ENCODE measurements at regions not wholly inside any gene's neighbourhood (a gene's known extent, or its start where the extent isn't known, plus 50 kb on each side); places are given as distances from the start of the nearest gene placed in this dataset.

DNA sequence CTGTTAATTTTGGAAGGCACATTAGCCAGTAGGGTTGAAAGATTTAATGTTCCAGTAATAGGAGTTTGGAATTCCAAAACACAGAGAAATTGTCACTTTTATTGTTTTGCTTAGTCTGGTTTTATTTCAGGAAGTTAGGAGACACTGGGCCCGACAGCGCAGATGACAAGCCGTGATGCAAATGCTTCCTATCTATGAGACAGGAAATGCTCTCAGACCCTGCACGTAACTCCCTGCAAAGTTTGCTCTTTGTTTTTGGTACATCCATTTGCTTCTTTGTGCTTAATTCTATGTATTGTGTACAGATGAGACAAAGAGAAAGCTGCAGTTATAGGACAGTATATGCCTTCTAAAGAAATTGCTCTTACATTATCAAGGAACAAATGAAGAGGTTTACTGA lies 201.6 kb upstream of the SGK1 start:
- peak overlapping the region; percentile 69 to 85 for H3K27ac Mint-ChIP-seq
- DNase-seq (ENCODE audit: low spot score in 2 of 2) (peak in 1 of 2 donors; percentile 11), ATAC-seq (peak; percentile 46 to 83)
- peaks cover 0 to 6% of the 10 kb centered on the region in 2 donors for H3K36me3 Mint-ChIP-seq
- peaks cover 0 to 5% of the 10 kb centered on the region in 2 donors for H3K9me3 Mint-ChIP-seq

DNA sequence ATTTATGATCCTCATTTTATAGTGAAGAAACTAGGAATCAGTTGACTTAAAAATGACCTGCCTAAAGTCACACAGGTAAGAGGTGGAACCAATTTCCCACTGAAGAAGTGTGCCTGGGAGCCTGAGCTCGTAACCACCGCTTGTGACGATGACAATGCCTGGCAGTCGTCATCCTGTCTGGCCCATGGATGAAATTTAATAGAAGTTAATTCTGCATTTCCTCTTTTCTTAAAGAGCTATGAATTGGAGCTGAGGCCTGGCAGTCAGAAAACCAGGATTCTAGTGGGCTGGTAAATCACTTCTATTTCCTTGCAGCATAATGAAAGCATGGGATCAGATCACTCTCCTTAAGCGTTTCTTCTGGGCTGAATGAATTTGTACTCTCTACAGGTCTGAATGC lies 200.0 kb upstream of the SGK1 start:
- DNase-seq (ENCODE audit: low spot score in 2 of 2) (no peak), ATAC-seq (no peak)
- Mint-ChIP-seq H3K36me3 (peaks cover 0 to 6% of the 10 kb centered on the region in 2 donors), H3K9me3 (peaks cover 0 to 5% of the 10 kb centered on the region in 2 donors), H3K27ac (no peak overlapping the region)

DNA sequence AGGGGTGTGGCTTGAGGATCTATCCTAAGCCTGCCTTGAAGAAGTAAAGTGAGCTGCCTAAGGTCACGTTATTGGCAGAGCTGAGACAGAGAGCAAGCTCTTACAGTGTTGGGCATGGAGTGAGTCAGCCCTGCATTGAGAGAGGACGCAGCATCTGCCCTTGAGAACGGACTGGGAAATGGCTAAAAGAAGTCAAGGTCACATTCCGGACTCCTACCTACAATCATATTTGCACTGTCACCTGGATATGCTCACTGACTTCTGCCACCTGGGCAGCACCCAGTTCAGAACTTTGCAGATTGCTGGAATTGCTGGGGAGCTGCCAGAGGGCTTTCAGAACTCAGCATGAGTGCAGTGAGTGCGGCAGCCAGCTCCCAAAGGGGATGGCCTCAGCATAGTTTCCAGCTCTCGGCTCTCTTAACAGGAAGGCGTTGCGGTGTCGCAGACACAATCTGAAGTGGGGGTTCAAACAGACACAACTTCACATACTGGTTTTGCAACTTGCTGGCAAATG lies 199.3 kb upstream of the SGK1 start:
- H3K9me3 Mint-ChIP-seq: peaks cover 0 to 5% of the 10 kb centered on the region in 2 donors
- H3K36me3 Mint-ChIP-seq: peaks cover 0 to 6% of the 10 kb centered on the region in 2 donors
- peak in 1 of 2 donors; percentile 45 for ATAC-seq
- no peak overlapping the region for H3K27ac Mint-ChIP-seq
- no peak for DNase-seq (ENCODE audit: low spot score in 2 of 2)

DNA sequence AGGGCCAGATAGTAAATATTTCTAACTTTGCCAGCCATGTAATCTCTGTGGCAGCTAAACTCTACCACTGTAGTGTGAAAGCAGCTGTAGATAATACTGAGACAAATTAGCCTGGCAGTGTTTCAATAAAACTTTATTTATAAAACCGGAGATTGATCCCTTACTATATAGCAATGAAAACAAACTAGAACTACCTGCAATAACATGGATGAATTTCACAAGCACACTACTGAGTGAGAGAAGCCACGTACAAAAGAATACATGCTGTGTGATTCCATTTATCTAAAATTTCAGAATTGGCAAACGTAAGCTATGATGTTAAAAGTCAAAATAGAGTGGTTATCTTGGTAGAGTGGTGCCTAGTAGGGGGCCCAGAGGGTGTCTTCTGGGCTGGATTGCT lies 198.7 kb upstream of the SGK1 start:
- peaks cover 0 to 6% of the 10 kb centered on the region in 2 donors for H3K36me3 Mint-ChIP-seq
- ATAC-seq (no peak), DNase-seq (ENCODE audit: low spot score in 2 of 2) (no peak)
- peaks cover 0 to 5% of the 10 kb centered on the region in 2 donors for H3K9me3 Mint-ChIP-seq
- no peak overlapping the region for H3K27ac Mint-ChIP-seq

DNA sequence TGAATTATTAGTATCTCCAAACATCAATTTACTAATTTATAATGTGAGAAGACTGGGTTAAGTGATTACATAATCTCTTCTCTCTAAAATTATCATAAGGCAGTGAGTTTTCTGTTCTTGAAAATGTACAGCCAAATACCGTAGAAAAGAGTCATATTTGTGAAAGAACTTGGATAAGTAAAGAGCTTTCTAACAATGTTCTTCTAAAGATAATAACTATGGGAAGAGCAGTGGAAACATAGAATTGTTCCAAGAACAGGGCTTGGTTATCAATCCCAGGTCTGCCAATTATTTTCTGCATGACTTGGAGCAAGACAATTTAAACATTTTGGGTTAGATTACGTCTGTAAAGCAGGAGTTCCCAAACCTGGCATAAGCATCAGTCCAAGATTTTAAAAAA lies 198.1 kb upstream of the SGK1 start:
- Mint-ChIP-seq H3K9me3 (peaks cover 0 to 8% of the 10 kb centered on the region in 2 donors), H3K36me3 (peaks cover 0 to 6% of the 10 kb centered on the region in 2 donors), H3K27ac (no peak overlapping the region)
- ATAC-seq (no peak), DNase-seq (ENCODE audit: low spot score in 2 of 2) (no peak)

DNA sequence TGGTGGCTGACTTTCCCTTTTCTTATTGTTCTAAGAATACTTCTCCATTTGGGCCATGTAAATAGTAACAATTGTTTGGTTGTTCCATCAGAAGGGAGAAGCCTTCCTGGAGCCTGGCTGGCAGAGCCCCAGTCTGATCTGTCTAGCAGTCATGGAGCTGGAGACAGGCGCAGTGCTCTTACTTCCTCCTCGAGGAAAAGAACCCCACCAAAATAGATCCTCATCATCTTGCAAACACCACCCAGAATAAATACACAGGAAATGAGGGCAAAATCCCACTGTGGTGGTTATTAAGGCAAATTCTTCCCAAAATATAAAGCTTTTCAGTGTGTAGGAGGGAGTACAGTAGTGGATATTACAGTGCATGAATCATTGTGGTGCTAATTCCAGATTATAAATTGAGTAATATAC lies 195.1 kb upstream of the SGK1 start:
- Mint-ChIP-seq H3K9me3 (peaks cover 0 to 5% of the 10 kb centered on the region in 2 donors), H3K27ac (no peak overlapping the region), H3K36me3 (no peaks in the 10 kb centered on the region)
- ATAC-seq (no peak), DNase-seq (ENCODE audit: low spot score in 2 of 2) (no peak)

DNA sequence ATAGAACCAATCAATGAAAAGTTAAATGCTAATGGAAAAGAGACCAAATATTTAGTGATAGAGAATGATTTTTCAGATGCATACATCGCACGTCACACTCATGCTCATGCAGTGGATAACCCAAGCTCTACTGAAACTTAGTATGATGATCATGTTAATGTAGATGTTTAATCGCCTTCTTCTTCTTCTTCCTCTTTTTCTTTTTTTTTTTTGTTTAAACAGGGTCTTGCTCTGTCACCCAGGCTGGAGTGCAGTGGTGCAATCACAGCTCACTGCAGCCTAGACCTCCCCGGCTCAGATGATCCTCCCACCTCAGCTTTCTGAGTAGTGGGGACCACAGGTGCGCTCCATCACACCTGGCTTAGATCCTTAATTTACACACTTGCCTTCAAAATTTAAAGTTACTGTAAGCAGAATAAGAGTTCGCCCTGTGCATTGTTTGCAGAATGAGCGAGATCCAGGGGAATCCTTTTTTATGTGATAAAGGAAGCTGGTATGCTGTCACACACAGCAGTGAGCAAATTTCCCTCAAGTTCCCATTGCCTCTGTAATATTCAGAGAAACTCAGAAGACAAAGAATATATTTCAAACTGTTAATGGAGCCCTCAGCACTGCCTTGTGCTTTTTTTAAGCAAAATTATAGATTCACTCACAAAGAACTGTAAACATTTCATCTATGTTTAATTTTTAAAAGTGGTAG lies 194.2 kb upstream of the SGK1 start:
- H3K9me3 Mint-ChIP-seq: peaks cover 0 to 5% of the 10 kb centered on the region in 2 donors
- DNase-seq (ENCODE audit: low spot score in 2 of 2): no peak
- H3K27ac Mint-ChIP-seq: no peak overlapping the region
- no peak for ATAC-seq
- H3K36me3 Mint-ChIP-seq: no peaks in the 10 kb centered on the region

DNA sequence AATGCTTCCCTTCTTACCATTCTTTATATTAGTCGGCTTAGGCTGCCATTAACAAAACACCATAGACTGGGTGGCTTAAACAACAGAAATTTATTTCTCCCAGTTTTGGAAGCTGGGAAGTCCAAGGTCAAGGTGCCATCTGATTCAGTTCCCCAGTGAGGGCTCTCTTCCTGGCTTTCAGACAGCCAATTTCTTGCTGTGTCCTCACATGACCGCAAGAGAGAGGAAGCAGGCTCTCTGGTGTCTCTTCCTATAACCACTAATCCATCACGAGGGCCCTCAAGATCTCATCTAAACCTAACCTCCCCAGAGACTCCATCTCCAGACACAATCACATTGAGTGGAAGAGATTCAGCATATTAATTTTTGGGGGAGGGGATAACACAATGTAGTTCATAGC lies 193.0 kb upstream of the SGK1 start:
- ATAC-seq (no peak), DNase-seq (ENCODE audit: low spot score in 2 of 2) (no peak)
- Mint-ChIP-seq H3K36me3 (no peaks in the 10 kb centered on the region), H3K9me3 (peaks cover 0 to 5% of the 10 kb centered on the region in 2 donors), H3K27ac (no peak overlapping the region)

DNA sequence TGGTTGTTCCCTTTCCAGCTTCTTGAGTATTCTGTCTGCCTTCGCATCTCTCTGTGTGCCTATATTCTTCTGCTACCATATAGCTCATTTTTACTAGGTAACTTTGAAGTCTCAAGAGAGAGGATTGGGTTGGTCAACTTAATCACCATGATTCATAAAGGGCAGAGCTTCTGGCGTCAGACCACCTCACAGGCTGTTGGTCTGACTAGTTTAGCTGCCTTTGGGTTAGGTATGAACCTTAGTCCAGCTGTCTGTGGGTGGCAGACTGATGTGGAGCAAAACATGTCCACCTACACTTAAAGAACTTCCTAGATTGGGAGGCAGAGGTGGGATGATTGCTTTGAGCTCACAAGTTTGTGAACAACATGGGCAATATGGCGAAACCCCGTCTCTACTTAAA lies 192.2 kb upstream of the SGK1 start:
- DNase-seq (ENCODE audit: low spot score in 2 of 2) (no peak), ATAC-seq (no peak)
- H3K9me3 Mint-ChIP-seq: peaks cover 0 to 5% of the 10 kb centered on the region in 2 donors
- no peaks in the 10 kb centered on the region for H3K36me3 Mint-ChIP-seq
- no peak overlapping the region for H3K27ac Mint-ChIP-seq

DNA sequence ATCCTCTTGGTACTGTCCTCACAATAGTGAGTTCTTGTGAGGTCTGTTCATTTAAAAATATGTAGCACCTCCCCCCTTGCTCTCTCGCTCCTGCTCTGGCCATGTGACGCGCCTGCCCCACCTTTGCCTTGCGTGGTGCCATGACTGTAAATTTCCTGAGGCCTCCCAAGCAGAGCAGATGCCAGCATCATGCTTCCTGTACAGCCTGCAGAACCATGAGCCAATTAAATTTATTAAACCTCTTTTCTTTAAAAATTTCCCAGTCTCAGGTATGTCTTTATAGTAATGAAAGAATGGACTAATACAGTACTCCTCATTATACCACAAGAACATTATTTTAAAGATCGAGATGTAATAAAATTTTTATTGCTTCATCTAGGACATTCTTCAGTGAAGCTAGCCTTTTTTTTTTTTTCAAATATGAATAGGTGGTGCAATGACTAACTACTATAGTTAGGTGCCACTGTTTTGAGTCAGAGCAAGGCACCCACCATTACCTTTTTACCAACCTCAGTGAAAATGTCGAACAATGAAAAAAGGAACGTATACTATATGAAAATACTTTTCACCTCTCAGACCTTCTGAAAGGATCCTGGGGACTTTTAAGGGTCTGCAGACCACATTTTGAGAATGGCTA lies 191.1 kb upstream of the SGK1 start:
- peaks cover 0 to 5% of the 10 kb centered on the region in 2 donors for H3K9me3 Mint-ChIP-seq

DNA sequence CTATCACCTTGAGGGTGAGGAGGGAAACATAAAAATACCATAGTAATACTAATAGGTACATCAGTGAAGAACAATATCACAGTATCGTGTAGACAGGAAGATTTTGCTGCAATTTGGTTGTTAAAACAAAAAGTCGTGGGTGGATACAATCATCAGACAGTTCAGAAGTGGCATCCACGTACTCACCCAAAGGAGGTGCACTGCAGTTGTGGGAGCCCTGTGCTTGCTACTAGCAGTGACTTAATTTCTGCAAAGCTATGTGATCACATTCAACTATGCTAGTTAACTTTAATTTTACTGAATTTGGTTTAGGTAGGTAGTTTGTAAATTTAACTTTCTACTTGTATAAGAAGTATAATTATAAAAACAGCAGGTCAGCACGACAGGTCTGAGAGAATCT lies 188.2 kb upstream of the SGK1 start:
- no peak for ATAC-seq
- Mint-ChIP-seq H3K36me3 (no peaks in the 10 kb centered on the region), H3K27ac (no peak overlapping the region), H3K9me3 (peaks cover 0 to 4% of the 10 kb centered on the region in 2 donors)
- DNase-seq (ENCODE audit: low spot score in 2 of 2): no peak

More for the DNA sequence above, 191.1 kb upstream of the SGK1 start:
- no peak overlapping the region for H3K27ac Mint-ChIP-seq
- no peak for DNase-seq (ENCODE audit: low spot score in 2 of 2)
- no peaks in the 10 kb centered on the region for H3K36me3 Mint-ChIP-seq
- ATAC-seq: peak in 1 of 2 donors; percentile 63

DNA sequence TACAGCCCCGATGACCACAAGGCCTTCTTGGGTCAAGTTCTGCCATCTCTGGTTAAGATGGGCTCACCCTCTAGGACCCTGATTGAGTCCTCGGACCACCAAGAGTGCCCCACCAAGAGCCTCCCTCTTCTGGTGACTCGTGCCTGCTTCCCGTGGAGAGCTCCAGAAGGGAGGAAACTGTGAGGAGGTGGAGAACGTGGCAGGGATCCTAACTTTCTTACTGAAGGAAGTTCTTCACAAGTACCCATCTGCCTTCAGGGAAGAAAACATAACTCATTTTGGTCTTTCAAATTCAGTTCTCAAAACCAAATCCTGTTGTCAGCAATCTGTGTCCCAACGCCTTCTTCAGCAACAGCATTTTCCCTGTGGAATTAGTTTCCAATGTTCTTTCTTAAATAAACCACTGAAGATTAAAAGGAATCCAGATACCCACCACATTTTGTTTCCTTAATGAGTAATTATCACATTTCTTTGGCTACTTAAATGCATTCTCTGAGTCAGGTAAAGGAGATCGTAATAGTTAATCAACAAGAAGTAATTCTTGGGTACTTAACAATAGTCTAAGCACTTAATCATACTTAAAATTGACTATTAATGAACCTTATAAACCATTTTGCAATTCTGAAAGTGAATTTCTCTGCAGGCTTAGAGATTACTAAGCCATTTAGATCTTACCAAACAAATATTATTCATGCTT lies 185.8 kb upstream of the SGK1 start:
- no peaks in the 10 kb centered on the region for H3K9me3 Mint-ChIP-seq
- no peaks in the 10 kb centered on the region for H3K36me3 Mint-ChIP-seq
- DNase-seq (ENCODE audit: low spot score in 2 of 2) (no peak), ATAC-seq (no peak)
- H3K27ac Mint-ChIP-seq: no peak overlapping the region

DNA sequence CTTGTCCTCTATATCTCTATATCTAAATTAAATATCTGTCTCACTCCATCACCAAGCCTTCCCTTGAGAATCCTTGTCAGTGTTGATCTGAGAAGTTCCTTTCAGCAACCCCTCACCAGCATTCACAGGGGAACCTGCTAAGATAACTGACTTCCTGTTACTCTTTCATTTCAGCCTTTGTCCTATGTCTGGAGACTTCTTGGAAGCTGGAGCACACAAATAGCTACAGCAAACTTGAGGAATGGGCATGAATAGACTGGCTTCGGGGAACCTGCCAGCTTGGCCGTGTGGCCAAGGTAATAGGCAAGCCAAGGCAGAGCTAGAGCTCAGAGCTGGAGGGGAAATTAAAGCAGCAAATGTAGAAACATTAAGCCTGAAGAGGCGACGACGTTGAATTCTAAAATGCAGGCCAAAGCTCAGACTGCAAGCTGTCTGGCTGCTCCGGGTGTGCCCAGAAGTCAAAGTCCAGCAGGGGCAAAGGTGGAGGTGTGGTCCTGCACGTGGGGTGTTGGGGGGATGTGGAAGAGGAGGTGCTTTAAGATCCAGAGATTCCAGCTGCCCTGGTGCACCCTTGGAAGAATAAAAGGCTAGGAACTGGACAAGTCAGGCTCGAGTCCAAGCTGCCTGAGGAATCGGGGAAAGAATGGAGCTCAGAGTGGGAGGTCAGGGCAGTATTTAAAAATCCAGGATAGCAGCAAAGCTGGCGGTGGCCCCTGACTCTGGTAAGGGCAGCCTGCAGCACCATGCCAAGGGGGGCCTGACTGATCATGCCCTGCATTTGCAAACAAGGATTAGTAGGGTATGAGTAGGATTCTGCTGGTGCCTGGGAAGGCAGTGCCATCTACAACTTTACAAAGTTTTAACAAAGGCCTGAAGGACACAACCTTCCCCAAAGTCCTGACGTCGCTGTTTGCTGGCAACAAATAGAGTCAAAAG lies 185.0 kb upstream of the SGK1 start:
- no peaks in the 10 kb centered on the region for H3K36me3 Mint-ChIP-seq
- H3K27ac Mint-ChIP-seq: peak overlapping the region in 1 of 2 donors; percentile 84
- ATAC-seq: no peak
- DNase-seq (ENCODE audit: low spot score in 2 of 2): no peak
- H3K9me3 Mint-ChIP-seq: no peaks in the 10 kb centered on the region

DNA sequence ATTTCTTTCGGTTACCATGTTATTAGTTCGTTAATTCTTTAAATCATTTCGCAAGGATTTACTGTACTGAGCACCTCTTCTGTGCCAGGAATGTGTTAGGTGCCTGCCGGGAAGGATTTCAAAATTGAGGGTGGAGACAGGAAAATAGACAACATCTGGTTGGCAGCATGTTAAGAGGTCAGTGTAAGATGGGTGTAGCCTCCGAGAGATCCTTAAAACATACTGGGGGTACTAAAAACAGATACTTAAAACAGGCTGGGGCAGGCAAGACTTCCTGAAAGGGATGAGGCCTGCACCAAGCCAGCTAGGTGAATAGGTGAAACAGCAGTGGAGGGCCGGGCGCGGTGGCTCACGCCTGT lies 178.0 kb upstream of the SGK1 start:
- H3K9me3 Mint-ChIP-seq: no peaks in the 10 kb centered on the region
- ATAC-seq: no peak

DNA sequence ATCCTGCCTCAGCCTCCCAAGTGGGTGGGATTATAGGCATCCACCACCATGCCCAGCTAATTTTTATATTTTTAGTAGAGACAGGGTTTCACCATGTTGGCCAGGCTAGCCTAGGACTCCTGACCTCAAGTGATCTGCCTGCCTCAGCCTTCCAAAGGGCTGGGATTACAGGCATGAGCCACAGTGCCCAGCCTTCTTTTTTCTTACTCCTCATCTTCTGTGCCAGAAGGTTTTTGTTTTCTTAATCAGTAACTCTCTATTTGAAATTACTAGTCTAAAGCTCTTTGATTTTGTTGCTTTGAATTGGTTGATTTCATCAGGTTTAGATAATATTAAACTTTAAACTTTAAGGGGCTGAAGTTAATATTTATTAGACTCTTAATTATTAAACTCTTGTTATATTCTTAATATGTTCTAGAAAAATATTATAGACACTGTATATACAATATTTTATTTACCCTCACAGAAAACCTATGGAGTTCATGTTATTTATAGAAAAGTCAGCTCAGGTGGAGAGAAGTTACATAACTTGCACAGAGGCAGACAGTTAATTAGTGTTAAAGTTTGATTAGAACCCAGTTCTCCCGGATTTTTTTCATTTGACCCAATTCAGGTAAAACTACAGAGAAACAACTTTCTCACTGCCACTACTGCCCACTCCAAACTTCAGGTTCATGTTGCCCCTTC lies 177.4 kb upstream of the SGK1 start:
- DNase-seq (ENCODE audit: low spot score in 2 of 2) (no peak), ATAC-seq (no peak)
- H3K27ac Mint-ChIP-seq: no peak overlapping the region
- H3K36me3 Mint-ChIP-seq: no peaks in the 10 kb centered on the region
- H3K9me3 Mint-ChIP-seq: no peaks in the 10 kb centered on the region

More for the DNA sequence above, 178.0 kb upstream of the SGK1 start:
- no peak for DNase-seq (ENCODE audit: low spot score in 2 of 2)
- H3K36me3 Mint-ChIP-seq: no peaks in the 10 kb centered on the region
- H3K27ac Mint-ChIP-seq: no peak overlapping the region

DNA sequence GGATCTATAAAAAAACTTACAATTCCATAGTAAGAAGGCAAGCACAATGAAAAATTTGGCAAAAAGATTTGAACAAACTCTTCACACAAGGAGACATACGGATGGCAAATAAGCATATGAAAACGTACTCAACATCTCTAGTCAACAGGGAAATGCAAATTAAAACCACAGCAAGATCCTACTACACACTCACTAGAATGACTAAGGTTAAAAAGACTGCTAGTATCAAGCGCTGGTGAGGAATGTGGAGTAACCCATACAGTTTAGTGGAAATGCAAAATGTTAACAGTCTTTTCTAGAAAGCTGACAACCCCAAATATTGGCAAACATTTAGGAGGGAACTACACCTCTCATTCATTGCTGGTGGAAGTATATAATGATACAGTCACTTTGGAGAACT lies 175.9 kb upstream of the SGK1 start:
- H3K9me3 Mint-ChIP-seq: no peaks in the 10 kb centered on the region
- no peak for ATAC-seq
- no peaks in the 10 kb centered on the region for H3K36me3 Mint-ChIP-seq
- H3K27ac Mint-ChIP-seq: no peak overlapping the region
- no peak for DNase-seq (ENCODE audit: low spot score in 2 of 2)
